HG02610 (cell line): ENCODE measurements at regions not wholly inside any gene's neighbourhood (a gene's known extent, or its start where the extent isn't known, plus 50 kb on each side); places are given as distances from the start of the nearest gene placed in this dataset.
"Not testable (repeated sequence)": the region's sequence is repeated elsewhere in the genome, so short reads cannot be mapped to it uniquely, and the experiment has no call there.

Experiments used
- ATAC-seq: cut with Tn5 transposase; IDR thresholded peaks from one replicate; pipeline ENCODE4 v1.9.1; 2021; ENCODE audit warnings: mild to moderate bottlenecking, moderate library complexity; ENCODE audit not compliant: unreplicated experiment

DNA sequence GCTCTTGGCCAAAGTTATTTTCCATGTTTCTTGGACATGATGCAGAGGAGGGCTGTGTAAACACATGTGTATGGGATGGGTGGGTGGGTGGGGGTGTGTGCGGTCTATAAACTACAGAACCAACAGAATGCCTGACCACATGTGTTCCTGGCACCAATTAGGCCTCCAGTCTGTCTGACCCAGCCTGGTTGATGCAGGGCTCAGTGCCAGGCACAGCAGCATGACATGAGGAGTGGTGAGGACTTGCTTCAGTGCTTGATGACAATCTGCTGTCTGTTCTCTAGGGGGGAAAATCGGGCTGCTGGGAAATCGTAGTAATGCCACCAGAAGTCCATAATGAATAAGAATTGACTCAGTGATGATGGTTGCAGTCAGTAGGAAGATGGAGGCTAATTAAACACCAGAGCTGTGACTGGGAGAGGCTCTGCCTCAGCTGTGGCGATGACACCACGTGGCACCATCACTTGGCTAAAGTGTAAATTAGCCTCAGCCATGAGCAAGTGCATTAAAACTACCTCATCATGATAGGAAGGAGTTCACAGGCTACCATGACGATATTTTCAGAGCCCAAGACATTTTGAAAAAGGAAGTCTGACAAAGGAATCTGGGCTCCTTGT, 260.1 kb upstream of the PODXL start:
- ATAC-seq, result no peak

DNA sequence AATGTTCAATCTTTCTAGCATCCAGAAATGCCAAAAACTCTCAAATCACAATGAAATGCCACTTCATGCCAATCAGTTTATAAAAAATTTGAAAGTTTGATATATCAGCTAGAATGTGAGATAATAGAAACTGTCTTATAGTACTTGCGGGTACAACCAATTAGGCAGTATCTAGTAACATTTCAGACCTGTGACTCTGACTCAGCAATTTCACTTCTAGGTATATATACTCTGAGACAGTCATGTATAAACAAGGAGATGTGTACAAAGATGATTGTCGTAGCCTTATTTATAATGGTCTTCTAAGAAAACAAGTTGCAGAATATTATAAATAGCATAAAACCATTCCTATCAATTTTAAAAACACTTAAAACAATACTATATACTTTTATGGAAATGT, 252.3 kb upstream of the PODXL start:
- no peak for ATAC-seq

DNA sequence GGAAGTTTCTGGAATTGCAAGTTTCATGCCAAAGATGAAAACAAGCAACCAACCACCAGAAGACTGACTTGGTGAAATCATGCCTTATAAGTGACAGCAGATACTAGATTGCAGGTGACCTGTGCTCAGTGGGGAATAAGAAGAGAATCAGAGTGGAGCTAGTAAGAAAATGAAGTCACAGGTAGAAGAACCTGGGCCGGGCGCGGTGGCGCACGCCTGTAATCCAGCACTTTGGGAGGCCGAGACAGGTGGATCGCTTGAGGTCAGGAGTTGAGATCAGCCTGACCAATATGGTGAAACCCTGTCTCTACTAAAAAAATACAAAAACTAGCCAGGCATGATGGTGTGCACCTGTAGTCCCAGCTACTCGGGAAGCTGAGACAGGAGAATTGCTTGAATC, 251.7 kb upstream of the PODXL start:
- not testable (repeated sequence) for ATAC-seq

DNA sequence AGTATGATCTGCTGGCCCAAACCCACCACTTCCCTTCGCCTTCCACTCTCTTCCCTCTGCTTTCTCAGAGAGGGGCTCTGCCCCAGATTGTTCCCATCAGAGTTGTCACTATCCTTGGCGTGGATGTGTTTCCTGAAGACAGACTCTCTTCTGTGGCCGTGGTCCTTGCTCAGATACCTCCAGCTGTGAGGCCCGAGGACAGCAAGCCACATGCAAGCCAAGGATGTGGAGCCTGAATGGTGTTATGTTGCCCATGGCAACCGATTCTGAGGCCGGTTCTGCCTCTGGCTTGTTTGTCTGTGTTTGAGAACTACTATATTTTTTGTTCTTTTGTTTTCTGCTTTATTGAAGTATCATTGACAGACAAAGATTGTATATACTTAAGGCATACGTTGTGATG, 247.4 kb upstream of the PODXL start:
- ATAC-seq, result no peak

DNA sequence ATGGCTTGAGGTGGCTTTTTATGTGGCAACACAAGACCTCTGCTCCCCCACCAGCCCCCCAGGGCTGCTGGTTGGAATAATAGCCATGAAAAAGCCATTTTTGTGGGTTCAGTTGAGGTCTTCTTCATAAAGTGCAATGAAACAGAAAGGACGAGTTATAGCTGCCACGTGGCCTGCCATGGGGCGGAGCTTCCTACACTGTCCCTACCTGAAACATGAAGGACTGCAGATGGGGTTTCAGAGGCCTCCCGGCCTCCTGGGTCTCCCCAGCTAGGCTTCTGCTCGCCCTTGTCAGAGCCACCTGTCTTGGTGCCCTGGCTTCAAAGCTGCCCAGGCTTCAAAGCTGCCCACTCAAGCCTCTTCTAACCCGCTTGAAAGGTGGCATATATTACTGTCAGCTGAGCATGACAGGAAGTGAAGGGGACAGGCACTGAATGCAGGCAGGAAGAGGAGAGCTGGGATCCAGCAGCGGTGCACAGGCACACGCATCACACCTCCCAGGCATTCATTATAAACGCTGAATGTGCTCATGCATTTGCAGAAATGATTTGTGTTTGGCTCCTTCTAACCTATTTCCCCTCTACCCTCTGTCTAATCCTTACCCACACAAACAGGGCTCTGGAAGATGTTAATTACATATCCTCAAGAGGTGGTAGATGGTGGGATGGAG, 245.9 kb upstream of the PODXL start:
- ATAC-seq, result no peak

DNA sequence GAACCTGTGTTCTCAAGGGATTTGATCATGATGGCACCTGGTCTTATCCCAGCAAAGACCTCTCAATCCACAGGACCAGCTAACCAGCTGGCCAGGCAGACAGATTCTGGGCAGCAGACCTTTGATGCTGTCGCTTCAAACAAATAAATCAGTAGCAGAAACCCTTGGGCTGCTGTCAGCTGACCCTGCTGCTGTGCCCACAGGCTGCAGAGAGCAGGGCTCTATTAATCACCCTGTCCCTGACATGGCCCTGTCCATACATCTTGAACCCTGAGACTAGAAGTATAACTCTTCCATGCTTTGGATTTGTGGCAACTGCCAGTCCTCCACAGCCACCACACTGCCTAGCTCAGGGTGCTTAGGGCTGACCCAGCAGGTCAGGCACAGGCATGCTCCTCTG, 244.1 kb upstream of the PODXL start:
- no peak for ATAC-seq

DNA sequence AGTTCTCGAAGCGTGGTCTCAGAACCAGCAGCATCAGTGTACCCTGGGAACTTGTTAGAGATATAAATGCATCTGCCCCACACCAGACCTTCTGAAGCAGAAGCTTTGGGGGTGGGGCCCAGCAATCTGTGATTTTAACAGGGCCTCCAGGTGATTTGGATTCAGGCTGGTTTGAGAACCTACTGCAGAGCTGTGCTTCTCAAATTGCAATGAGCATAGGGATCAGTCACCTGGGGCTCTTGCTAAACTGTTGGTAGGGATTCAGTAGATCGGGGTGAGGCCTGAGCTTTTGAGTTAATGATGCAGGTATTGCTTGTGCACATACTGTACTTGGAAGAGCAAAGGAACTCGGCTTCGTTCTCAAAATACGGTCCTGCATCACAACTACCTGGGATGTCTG, 243.6 kb upstream of the PODXL start:
- no peak for ATAC-seq

DNA sequence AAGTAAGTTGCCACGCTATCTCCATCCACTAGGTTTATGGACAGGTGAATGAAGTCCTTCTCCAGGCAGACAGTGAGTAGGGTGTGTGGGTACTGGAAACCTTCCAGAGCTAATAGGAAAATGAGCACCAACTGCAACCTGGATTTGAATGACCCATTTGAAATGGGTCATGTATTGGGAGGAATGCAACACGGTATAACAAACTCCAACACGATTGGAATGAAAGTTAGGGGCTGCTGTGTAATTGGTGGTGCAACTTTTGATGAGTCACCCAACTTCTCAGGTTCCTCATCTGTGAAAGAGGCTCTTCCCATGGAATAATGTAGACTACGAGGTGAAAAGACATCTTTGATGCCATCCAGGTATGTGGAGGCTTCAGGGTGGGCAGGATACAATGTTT, 241.4 kb upstream of the PODXL start:
- no peak for ATAC-seq

DNA sequence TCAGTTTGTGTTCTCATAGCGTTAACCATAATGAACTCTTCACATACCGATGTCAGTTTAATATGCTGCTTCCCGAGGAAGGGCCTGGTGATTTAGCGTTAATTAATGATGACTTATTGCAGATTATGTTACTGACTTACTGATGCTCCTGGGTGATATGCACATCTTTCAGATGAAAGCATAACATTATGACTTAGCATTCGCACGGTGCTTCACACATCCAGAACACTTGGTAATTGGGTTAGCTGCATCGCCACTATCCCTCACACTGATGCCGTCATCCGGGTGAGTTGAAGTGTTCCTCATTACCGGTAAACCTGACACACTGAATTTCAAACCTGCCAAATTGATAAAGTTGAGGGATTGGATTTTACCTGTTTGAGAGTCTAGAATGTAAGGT, 239.0 kb upstream of the PODXL start:
- ATAC-seq, result no peak

DNA sequence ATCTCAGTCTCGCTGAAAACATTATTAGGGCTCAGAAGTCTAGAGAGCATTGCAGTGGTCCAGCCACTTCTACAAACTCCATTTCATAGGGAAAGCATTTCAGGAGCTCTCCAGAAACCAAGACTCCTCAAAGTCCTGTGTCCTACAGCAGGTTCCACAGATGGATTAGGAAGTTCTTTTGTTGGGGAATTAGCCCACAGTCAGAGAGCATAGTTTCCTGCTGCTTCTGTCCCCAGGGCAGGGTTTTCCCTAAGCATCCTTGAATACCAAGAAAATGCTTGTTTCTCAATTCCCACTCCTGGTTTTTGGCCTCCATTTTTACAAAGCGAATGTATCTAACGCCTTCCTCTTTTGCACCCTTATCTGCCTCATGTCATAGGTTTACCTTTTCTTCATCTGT, 235.9 kb upstream of the PODXL start:
- ATAC-seq, result no peak

DNA sequence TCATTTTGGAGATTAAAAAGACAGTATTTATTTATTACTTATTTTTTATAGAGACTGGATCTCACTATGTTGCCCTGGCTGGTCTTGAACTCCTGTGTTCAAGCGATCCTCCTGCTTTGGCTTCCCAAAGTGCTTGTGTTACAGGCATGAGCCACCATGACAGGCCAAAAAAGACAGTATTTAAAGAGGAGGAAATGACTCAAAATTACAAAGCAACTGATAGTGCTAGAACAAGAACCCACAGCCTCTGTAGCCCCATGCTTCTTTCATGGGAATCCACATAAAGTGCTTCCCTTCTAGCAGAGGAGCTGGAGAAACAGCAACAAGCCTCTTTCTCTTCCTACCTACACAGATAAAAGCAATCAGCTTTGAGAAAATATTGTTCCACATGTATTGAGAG, 230.7 kb upstream of the PODXL start:
- ATAC-seq, result no peak

DNA sequence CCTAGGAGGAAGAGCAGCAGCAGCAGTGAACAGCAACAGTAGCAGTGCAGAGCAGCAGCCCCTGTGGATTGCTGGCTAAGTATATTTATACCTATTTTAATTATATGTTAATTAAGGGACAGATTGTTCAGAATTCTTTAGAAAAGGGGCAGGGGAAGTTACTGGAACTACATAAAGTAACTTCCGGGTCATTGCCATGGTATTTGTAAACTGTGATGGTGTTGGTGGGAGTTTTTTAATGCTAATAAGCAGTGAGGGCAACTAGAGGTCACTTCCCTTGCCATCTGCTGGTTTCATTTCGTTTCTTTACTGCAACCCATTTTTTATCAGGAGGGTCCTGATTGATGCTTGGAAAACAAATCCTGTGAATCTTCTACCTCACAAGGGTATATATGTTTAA, 229.8 kb upstream of the PODXL start:
- ATAC-seq, result no peak

DNA sequence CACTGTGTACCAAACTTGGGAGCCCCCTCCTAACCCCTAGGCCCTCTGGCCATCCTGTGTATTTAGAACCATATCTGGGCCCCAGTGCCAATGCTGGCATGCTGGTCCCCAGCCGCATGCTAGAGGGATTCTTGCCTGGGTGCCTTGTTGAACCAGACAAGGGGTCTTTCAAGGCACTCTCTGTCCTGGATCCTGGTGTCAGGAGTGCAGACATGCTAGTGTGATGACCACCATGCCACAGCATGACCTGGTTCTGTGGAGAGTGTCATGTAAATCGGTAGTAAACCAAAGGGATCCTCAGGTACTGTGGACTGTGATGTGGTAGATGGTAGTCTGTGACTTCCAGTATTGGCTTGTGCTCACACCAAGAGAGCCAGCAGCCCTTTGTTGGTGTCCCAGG, 222.2 kb upstream of the PODXL start:
- ATAC-seq, result no peak

DNA sequence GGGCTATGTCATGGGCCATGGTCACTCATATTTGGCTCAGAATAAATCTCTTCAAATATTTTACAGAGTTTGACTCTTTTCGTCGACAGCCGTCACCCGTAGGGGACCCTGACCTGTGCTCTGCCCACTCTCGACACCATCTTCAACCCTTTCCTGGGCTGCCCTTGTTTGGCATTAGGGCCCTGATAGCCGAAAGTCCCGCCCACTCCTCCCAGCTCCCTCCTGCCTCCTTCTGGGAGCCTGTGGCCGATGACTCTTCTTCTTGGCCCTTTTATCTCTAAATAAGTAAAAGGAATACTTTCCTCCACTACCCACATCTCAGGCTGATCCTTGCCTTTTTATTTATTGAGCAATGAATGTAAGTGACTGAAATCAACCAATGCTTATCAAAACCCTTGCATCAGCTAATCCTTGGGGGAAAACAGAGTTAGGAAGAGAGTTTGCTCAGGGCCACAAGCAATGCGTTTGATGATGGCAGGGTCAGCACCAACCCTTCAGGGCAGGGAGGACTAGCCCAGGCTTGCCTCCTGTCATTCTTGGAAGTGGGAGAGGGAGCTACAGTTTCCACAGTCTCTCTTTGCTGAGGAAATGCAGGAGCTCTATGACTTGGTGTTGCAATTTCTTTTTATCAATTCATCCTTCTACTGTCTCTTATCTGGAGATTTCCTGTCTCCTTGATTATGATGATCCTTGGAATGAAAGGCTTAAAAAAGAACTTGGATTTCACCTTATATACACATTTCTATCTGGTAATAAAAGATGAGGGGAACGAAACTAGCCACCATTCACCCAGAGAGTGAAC, 218.2 kb upstream of the PODXL start:
- ATAC-seq, result no peak

DNA sequence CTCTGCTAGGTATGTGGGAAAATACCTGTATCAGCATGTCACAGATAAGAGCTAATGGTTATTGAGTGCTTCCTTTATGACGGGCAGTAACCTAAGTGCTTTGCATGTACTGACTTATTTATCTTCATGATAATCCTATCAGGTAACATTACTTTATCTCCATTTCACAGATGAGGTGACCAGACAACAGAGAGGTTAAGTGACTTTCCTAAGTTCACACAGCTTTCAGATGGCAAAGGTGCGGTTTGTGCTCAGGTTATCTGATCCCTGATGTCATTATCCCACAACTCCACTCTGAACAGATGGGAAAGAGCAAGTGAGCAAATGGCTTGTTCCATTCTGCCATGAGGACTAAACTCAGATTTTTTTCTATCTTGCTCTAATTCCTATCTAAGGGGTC, 217.0 kb upstream of the PODXL start:
- no peak for ATAC-seq

DNA sequence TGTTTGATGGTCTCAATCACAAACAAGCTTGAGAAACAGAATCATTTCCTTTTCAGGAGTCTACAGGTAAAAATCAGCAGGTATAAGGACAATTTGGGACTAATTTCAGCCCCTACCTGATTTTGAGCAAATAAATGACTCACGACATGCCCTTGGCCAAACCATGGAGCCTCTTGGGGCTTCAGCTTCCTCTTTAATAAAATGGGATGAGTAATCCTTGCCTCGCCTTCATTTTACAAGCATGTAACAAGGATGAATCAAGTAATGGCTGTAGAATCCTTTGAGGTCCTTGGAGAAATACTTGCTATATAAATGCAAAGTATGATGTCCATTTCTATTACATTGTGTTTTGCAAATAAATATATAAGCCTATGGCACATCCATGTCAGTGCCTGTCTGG, 212.8 kb upstream of the PODXL start:
- ATAC-seq, result no peak

DNA sequence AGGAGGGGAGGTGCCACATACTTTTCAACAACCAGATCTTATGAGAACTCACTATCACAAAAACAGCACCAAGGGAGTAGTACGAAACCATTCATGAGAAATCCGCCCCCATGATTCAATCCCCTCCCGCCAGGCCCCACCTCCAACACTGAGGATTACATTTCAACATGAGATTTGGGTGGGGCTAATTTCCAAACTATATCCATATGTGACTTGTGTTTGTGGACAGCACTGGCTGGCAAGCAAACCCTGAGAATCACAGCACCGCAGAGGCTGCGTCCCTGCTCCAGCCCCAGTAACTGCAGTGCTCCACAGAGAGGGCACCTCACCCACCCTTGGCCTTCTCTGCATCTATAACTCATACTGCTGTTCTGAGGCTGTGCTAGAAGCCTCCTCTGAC, 211.2 kb upstream of the PODXL start:
- no peak for ATAC-seq

DNA sequence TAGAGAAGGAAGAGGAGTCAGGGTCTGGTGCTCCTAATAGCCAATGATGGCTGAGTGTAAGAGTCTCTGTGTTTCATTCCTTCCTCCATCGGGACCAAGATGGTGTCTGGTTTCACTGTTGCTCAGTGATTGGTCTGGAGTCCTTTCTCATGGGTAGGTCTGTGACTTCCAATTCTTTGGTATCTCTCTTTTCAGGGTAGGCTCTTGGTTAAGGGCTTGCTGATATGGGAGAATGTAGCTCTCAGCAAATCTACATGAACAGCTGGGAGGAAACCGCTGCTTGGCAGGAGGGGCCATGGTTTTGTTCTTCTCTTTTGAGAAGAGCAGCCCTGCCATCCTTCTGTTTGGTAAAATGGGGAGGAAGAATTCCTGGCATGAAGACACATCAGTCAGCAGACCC, 209.1 kb upstream of the PODXL start:
- ATAC-seq, result no peak

DNA sequence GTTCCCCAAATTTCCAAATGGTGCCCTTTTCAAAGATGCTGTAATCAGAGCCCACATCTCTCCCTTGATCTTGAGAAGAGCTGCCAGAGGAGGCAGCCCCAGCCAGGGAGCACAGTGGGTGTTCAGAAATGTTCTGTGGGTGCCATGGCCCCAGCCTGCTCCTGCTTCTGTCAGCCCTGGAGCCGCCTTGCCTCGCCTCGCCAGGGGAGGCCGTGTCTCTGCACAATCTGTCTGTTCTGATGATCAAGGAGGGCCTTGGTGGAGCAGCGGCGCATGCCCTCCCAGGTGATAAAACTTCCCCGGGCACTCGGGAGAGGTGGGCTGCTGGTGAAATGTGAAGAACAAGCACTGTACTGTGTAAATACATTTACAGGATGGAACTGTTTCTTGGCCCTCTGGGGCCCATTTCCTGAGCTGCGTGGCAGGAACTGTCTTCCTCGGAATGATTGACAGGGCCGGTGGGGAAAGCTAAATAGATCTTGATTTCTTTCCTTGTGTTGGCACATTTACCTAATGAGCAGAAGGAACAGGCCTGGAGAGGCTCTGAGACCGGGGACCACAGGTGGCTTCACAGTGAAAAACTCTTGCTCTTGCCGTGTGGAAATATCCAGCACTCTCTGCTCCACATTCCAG, 207.8 kb upstream of the PODXL start:
- no peak for ATAC-seq

DNA sequence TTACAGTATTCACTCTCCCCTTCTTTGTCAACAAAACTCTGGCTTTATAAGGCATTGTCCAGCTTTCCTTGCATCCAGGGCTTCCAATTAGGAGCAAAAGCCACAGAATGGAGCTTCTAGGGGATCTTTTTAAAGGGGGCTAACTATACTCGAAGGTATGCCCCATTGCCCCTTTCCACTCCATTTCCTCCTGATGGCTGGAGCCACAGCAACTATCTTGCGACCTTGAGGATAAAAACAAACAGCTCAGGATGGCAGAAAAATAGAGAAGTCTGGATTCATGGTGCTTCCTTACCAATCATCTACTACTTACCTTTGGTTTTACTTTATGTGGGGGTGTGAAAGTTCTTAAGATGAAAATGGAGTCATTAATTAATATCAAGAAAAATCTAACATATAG, 206.3 kb upstream of the PODXL start:
- no peak for ATAC-seq

DNA sequence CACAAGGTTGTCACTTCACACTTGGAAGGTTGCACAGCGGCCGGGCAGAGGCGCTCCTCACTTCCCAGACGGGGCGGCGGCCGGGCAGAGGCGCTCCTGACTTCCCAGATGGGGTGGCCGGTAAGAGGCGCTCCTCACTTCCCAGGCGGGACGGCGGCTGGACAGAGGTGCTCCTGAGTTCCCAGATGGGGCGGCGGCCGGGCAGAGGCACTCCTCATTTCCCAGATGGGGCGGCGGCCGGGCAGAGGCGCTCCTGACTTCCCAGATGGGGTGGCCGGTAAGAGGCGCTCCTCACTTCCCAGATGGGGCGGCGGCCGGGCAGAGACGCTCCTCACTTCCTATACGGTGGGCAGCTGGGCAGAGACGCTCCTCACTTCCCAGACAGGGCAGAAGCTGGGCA, 199.4 kb upstream of the PODXL start:
- ATAC-seq, result not testable (repeated sequence)
